Activated naive CD4-positive, alpha-beta T cell treated with anti-CD3 and anti-CD28 coated beads, Interleukin-2, amount 50 U/mL, for 24 hours (primary cell): ENCODE measurements at regions not wholly inside any gene's neighbourhood (a gene's known extent, or its start where the extent isn't known, plus 50 kb on each side); places are given as distances from the start of the nearest gene placed in this dataset.

Source experiments
- H3K27ac Mint-ChIP-seq: one replicate; pipeline ENCODE4 v1.8.0; 2021; ENCODE audit warnings: mild to moderate bottlenecking, mixed read lengths
- H3K27me3 Mint-ChIP-seq: one replicate; pipeline ENCODE4 v1.8.0; 2021; ENCODE audit warnings: mixed read lengths
- H3K36me3 Mint-ChIP-seq: one replicate; pipeline ENCODE4 v1.8.0; 2021; ENCODE audit warnings: mixed read lengths
- H3K4me1 Mint-ChIP-seq: one replicate; pipeline ENCODE4 v1.8.0; 2021; ENCODE audit warnings: mixed read lengths
- H3K4me3 Mint-ChIP-seq: one replicate; pipeline ENCODE4 v1.8.0; 2021; ENCODE audit warnings: mild to moderate bottlenecking, mixed read lengths
- H3K9me3 Mint-ChIP-seq: one replicate; pipeline ENCODE4 v1.8.0; 2021; ENCODE audit warnings: mixed read lengths

DNA sequence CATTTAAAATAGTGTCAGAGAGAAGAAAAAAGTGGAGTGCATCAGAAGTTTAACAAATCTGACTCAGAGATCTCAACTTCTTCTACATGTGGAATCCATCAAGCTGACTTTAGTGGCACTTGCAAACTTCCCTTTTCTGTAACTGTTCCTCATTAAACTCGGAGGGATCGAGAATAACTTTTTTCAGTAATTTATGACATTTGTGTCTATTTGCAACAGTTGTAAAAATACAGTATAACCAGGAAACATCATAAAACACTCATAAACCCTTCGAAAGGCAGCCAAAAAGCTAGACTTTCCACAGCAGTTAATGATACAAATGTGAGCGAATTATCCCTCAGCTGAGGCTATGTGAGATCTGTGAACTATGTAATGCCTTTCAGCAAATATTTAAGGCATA is 1936.8 kb upstream of the SEL1L start:
- H3K4me1 Mint-ChIP-seq, result no peaks in the 10 kb centered on the region
- no peak overlapping the region for H3K27ac Mint-ChIP-seq
- no peaks in the 10 kb centered on the region for H3K27me3 Mint-ChIP-seq
- no peaks in the 10 kb centered on the region for H3K36me3 Mint-ChIP-seq
- no peak overlapping the region for H3K4me3 Mint-ChIP-seq
- peaks cover 20% of the 10 kb centered on the region for H3K9me3 Mint-ChIP-seq

DNA sequence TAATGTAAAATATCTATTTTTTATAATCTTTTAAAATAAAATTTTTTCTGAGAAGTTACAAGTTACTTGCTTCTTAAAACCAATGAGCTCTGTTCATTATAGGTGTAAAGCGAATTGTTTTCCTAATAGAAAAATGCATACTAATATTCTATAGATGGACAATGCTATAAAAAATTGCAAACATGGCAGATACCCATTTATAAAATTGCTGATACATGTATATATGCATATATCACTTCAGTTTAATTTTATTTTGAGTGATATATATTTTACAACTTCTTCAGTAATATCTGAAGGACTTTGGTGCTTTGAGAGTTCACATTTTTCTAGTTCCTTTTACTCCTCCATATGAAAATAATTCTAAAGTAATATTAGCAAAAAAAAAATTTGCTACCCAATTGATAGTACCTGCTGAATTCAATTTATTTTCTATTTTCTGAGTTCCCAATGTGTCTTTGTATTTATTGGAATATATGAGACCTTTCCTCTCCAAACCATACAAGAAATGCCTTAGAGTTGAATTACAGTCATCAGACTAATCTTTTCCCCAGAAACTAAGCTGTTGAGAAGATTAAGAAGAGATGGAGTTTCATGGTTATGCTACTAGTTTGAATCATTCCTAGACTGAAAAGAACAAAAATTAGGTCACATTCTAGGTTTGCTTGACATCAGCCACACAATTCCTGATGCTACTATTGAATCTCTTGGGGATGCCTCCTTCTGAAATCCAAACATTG is 1937.5 kb upstream of the SEL1L start:
- Mint-ChIP-seq H3K27me3 (no peaks in the 10 kb centered on the region), H3K9me3 (peaks cover 20% of the 10 kb centered on the region), H3K36me3 (no peaks in the 10 kb centered on the region), H3K27ac (no peak overlapping the region), H3K4me1 (no peaks in the 10 kb centered on the region), H3K4me3 (no peak overlapping the region)

DNA sequence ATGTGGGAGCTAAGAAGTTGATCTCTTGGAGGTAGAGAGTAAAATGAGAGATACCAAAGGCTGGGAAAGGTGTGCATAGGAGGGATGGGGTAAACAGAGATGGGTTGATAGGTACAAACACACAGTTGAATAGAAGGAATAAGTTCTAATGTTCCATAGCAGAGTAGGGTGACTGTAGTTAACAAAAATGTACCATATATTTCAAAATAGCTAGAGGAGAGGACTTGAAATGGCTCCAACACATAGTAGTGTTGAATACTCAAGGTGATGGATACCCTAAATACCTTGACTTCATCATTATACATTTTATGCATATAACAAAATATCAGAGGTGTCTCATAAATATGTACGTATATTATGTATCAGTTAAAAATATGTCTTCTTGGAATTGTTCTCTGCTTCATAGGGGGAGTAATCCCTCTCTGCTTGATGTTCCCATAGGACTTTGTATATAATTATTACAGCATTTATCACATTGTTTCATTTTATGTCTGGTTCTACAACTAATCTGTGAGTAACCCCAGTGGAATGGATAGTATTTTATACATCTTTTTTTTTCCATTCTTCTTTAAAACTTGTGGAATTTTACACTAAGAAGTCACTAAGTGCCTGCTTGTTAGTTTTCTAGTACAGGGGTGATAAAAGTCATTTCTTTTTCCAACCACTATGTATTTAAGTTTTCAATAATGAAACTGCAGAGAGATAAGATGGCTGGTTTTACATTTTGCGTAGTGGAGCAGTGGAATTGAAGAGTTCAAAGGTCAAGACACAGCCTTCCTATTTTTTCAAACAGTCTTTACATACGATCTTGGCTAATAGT is 1940.0 kb upstream of the SEL1L start:
- no peaks in the 10 kb centered on the region for H3K27me3 Mint-ChIP-seq
- no peaks in the 10 kb centered on the region for H3K4me1 Mint-ChIP-seq
- no peaks in the 10 kb centered on the region for H3K36me3 Mint-ChIP-seq
- H3K4me3 Mint-ChIP-seq, result no peak overlapping the region
- H3K27ac Mint-ChIP-seq, result no peak overlapping the region
- peaks cover 15% of the 10 kb centered on the region for H3K9me3 Mint-ChIP-seq

DNA sequence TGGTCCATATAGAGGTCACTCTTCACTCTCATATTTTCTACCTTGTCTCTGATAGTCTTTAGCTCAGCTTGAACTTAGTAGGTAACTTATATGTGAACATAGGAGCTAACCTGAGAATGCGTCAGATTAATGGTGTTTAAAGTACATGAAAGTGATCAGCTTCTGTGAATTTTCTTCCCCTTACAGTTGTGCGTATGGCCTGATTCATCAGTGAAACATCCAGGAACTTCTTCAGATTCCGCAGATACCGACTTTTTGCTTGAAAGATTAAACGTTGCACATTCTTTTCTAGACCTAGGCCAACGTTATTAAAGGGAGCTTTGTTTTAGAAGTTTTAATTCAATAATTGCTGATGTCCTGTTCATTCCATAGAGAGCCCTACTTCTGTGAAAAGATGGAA is 1945.1 kb upstream of the SEL1L start:
- Mint-ChIP-seq H3K9me3 (peaks cover 22% of the 10 kb centered on the region), H3K27ac (no peak overlapping the region), H3K27me3 (no peaks in the 10 kb centered on the region)

DNA sequence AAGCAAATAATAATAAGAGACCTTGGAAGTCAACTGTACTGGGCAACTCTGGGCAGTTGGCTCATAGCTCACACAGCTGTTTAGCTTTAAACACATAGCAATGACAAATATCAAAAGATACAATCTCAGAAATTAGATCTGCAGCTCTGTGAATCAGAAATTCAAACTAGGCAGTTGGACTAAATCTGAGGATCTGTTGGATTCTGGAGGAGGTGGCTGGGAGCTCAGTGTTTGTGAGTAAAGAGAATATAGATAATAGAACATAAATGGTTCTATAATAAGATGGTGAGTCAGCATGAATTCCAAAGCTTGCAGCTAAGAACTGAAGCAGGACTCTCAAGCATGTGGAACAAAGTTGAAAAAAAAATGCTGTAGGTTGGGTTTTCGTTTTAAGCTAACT is 1949.4 kb upstream of the SEL1L start:
- peaks cover 16% of the 10 kb centered on the region for H3K9me3 Mint-ChIP-seq
- H3K36me3 Mint-ChIP-seq, result no peaks in the 10 kb centered on the region
- no peak overlapping the region for H3K4me3 Mint-ChIP-seq
- H3K27ac Mint-ChIP-seq, result no peak overlapping the region
- H3K27me3 Mint-ChIP-seq, result no peaks in the 10 kb centered on the region
- no peaks in the 10 kb centered on the region for H3K4me1 Mint-ChIP-seq

More for the DNA sequence above, 1945.1 kb upstream of the SEL1L start:
- Mint-ChIP-seq H3K36me3 (no peaks in the 10 kb centered on the region), H3K4me1 (no peaks in the 10 kb centered on the region), H3K4me3 (no peak overlapping the region)

DNA sequence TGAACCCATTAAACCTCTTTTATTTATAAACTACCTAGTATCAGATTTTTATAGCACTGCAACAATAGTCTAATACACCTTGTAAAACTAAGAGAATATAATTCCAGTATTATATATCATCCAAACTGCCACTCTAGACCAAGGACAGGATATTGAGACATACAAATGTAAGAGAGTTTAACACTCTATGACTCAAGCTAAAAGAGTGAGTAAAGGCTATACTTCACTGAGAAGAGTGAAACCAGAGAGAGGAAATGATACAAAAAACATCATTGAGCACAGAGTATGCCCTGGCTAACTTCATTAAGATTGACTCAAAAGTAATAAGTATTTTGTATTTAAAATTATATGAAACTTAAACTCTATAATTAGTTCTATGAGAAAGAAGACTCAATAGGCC is 1951.9 kb upstream of the SEL1L start:
- Mint-ChIP-seq H3K9me3 (peaks cover 16% of the 10 kb centered on the region), H3K4me1 (no peaks in the 10 kb centered on the region), H3K27me3 (no peaks in the 10 kb centered on the region), H3K4me3 (no peak overlapping the region), H3K36me3 (no peaks in the 10 kb centered on the region), H3K27ac (no peak overlapping the region)

DNA sequence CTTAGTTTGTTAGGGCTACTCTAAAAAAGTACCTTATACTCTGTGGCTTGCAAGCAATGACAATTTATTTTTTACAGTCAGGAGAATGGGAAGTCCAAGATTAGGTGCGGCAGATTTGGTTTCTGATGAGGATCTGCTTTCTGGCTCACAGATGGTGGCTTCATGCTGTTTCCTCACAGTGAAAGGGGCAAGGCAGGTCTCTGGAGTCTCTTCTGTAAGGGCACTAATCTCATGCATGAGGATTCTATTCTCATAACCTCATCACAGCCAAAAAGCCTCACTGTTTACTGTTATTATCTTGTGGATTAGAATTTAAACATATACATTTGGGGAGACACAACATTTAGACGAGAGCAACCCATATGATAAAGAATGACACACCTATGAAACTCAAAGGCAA is 1957.4 kb upstream of the SEL1L start:
- H3K27ac Mint-ChIP-seq, result no peak overlapping the region
- peaks cover 11% of the 10 kb centered on the region for H3K9me3 Mint-ChIP-seq
- H3K4me3 Mint-ChIP-seq, result no peak overlapping the region
- no peaks in the 10 kb centered on the region for H3K27me3 Mint-ChIP-seq
- H3K36me3 Mint-ChIP-seq, result no peaks in the 10 kb centered on the region
- no peaks in the 10 kb centered on the region for H3K4me1 Mint-ChIP-seq

DNA sequence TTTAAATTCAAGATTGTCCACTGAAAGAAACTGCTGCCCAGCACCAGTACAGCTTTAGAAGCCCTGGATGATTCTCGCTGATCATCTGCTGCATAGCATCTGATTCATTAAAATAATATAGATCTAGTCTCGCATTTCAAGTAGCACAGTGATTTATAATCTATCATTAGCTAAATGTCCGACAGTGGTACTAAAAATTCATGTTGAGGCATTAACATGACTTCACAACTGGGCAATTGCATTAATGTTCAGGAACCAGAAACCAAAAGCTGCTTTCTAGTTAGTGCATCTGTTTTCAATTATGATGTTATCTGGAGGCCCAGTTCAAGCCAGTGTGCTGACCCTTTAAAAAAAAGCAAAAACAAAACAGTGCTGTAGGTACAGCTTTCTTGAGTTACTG is 1987.2 kb upstream of the SEL1L start:
- H3K36me3 Mint-ChIP-seq, result no peaks in the 10 kb centered on the region
- H3K27ac Mint-ChIP-seq, result no peak overlapping the region
- H3K27me3 Mint-ChIP-seq, result no peaks in the 10 kb centered on the region
- peaks cover 10% of the 10 kb centered on the region for H3K9me3 Mint-ChIP-seq
- no peaks in the 10 kb centered on the region for H3K4me1 Mint-ChIP-seq
- H3K4me3 Mint-ChIP-seq, result no peak overlapping the region

DNA sequence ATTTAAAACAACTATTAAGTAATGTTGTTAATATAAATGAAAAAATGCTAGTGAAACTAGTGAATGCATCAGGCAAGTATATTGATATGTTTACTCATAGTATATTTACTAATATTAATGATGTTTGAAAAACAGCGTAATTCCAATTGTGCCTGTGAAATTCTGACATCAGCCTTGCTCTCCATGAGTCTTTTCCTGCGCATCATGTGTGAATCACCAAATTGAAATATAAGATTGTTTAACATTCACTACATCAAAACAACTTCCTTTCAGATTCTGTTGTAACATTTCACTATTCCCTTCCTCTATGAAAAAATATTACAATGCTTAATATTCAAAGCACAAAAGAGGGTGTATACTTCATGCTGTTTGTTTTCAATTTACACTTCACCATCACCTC is 1995.9 kb upstream of the SEL1L start:
- H3K27ac Mint-ChIP-seq, result no peak overlapping the region
- H3K9me3 Mint-ChIP-seq, result peaks cover 20% of the 10 kb centered on the region
- H3K4me1 Mint-ChIP-seq, result no peaks in the 10 kb centered on the region
- H3K27me3 Mint-ChIP-seq, result no peaks in the 10 kb centered on the region
- no peaks in the 10 kb centered on the region for H3K36me3 Mint-ChIP-seq
- H3K4me3 Mint-ChIP-seq, result no peak overlapping the region

DNA sequence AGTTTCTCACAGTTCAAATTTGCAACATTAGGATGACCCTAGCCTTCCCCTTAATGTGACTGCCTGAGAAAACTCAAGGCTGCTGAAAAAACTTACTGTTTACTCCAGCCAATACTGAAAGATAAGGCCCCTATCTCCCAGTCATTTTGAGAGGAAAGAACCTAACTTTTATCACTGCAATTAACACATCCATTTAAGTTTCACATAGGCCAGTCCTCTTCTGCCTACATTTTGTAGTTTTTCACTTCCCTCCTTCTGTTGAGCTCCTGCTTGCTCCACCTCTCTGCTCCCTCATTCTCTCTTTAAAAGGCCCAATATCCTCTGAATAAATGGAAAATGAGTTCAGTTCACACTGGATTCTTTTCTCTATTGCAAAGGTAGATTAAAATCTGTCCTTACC is 1996.2 kb upstream of the FLRT2 start:
- Mint-ChIP-seq H3K27me3 (no peaks in the 10 kb centered on the region), H3K36me3 (no peaks in the 10 kb centered on the region), H3K9me3 (peaks cover 20% of the 10 kb centered on the region), H3K27ac (no peak overlapping the region), H3K4me1 (no peaks in the 10 kb centered on the region), H3K4me3 (no peak overlapping the region)

DNA sequence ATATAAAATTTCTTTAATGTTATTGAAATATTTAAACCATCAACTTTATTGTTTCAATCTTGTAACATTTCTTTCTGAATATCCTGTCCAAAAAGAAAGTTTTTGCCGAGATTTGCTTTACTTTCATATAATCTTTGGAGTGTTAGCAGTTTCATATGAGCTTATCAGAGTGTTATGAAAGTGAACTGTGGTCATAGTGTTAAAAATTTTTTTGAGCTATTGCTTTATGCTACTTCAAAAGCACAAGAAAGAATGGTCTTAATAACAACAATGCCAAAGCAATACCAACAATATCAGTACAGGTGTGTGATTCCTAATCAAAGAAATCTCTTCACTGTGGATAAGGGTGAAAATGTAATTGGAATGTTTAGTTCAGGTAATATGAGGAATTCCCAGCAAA is 1994.9 kb upstream of the FLRT2 start:
- H3K9me3 Mint-ChIP-seq, result peaks cover 20% of the 10 kb centered on the region
- H3K27me3 Mint-ChIP-seq, result no peaks in the 10 kb centered on the region
- no peaks in the 10 kb centered on the region for H3K4me1 Mint-ChIP-seq
- no peaks in the 10 kb centered on the region for H3K36me3 Mint-ChIP-seq
- no peak overlapping the region for H3K27ac Mint-ChIP-seq
- H3K4me3 Mint-ChIP-seq, result no peak overlapping the region

DNA sequence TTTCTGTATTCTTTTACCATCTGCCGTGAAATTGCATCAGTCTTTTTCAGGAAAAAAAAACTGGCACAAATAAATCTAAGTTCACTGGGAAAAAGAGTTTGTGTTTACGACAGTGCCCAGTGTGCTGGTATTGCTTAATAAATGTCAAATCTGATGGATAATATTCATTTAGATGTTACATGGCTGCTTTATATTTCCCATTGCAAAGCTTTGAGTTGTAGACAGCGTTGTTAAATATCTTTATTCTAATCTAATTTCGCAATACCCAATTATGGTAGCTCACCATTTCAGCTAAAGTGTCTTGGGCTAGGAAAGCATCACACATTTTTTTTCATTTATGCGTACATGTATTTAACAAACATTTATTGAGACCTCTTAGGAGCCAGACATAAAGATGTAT is 1994.5 kb upstream of the FLRT2 start:
- H3K9me3 Mint-ChIP-seq, result peaks cover 20% of the 10 kb centered on the region
- H3K4me1 Mint-ChIP-seq, result no peaks in the 10 kb centered on the region
- H3K27ac Mint-ChIP-seq, result no peak overlapping the region
- no peaks in the 10 kb centered on the region for H3K27me3 Mint-ChIP-seq
- H3K36me3 Mint-ChIP-seq, result no peaks in the 10 kb centered on the region
- no peak overlapping the region for H3K4me3 Mint-ChIP-seq

DNA sequence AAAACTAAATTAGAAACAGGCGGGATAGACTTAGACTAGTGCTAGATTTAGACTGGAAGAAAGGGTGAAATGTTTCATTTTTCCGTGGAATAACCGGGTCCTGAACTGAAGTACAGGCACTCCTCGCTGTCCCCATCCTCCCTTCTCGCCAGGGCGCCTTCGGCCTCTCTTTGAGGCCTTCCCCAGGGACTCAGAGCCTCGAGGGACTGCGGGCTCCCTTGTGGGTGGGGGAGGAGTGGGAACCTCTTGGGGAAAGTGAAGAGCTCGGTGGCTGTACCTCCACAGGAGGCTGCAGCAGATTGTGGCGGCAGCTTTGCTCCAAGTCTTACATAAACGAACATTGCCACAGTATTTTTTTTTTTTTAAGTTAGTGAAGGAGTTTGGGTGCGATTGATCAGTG is 1988.8 kb upstream of the FLRT2 start:
- no peaks in the 10 kb centered on the region for H3K4me1 Mint-ChIP-seq
- no peak overlapping the region for H3K27ac Mint-ChIP-seq

DNA sequence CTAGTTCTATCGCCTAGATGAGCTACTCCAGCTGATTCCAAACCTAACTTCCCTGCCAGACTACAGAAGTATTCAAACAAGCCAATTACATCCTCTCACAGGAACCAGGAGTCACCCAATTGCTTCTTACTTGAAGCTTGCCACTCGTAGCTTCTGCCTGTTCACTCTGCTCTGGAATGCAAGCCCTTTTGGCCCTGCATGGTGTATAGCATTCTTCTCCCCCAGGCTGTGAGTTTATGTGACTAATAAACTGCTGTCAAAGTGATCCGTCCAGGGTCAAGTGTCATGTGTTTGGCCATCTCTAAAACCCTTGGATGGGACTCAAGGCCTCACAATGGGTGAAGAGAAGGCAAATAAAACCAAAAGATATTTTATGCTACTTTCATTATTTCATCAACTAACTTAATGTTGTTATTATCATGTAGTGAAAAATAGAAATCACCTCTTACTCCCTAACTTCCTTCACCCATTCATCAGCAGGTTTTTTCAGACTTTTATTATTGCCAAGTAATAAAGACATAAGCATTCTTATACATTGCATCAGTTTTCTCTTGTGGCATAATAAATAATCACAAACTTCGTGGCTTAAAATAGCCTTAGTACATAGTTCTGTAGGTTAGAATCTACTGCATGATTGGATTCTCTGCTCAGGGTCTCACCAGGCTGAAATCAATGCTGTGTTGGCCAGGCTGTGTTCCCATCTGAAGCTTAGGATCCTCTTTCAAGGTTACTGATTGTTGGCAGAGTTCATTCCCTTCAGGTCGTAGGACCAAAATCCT is 1981.7 kb upstream of the FLRT2 start:
- Mint-ChIP-seq H3K4me3 (no peak overlapping the region), H3K4me1 (no peaks in the 10 kb centered on the region), H3K9me3 (peaks cover 12% of the 10 kb centered on the region), H3K27ac (no peak overlapping the region), H3K27me3 (no peaks in the 10 kb centered on the region), H3K36me3 (no peaks in the 10 kb centered on the region)

More for the DNA sequence above, 1988.8 kb upstream of the FLRT2 start:
- no peak overlapping the region for H3K4me3 Mint-ChIP-seq
- no peaks in the 10 kb centered on the region for H3K36me3 Mint-ChIP-seq
- H3K27me3 Mint-ChIP-seq, result no peaks in the 10 kb centered on the region
- H3K9me3 Mint-ChIP-seq, result peaks cover 12% of the 10 kb centered on the region

DNA sequence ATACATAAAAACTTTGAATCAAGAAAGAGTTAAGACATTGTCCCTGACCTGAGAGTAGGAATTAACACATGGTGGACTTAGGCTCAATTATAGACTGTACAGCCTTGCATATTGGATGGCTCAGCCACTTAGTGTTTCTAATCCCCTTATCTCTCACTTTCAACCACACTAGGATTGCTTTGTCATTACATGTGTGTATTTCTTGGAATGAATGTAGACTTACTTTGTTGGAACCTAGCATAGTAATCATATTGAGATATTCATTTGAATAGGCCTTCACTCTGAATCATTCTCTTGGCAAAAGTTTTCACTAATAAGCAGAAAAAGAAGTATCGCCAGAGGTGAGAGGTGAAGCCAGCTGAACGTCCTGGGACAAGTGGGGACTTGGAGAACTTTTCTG is 1973.9 kb upstream of the FLRT2 start:
- Mint-ChIP-seq H3K27me3 (no peaks in the 10 kb centered on the region), H3K27ac (no peak overlapping the region), H3K4me1 (no peaks in the 10 kb centered on the region), H3K4me3 (no peak overlapping the region), H3K36me3 (no peaks in the 10 kb centered on the region), H3K9me3 (peaks cover 15% of the 10 kb centered on the region)
